Fibroblast of villous mesenchyme (primary cell): ENCODE measurements at regions not wholly inside any gene's neighbourhood (a gene's known extent, or its start where the extent isn't known, plus 50 kb on each side); places are given as distances from the start of the nearest gene placed in this dataset.
"Not testable (repeated sequence)": the region's sequence is repeated elsewhere in the genome, so short reads cannot be mapped to it uniquely, and the experiment has no call there.

Experiments used
- DNase-seq: peaks from one replicate; pipeline ENCODE4 v3.0.0-alpha.2; 2010; ENCODE audit warnings: low read depth
- H3K4me3 ChIP-seq: 2 replicates; pipeline ENCODE4 v1.5.1; 2011; ENCODE audit warnings: low read depth, mild to moderate bottlenecking, low read length
- TF ChIP-seq, protein P1 (sequence below): IDR thresholded peaks from 2 replicates; pipeline ENCODE4 v1.5.1; 2012; ENCODE audit warnings: low read depth, mild to moderate bottlenecking, low read length; ENCODE audit not compliant: insufficient read depth

DNA sequence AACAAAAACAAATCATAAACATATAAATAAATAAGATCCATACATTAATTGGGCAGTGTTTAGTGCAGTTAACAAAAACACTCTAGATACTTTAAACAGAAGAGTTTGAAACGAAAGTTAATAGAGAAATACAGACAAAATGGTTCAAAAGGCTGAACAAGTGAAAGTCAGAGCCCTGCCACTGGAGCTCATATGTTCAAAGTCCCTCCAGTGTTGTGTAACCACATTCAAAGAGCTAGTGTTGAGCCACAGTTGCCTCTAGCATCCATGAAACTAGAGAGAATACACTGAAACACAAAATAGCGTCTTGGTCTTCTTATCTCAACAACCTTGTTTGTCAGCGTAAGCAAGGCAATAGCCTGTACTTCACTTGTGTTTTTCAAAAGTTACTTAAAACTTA is 1309.8 kb upstream of the NRXN1 start:
- no peak for DNase-seq
- TF ChIP-seq, protein P1, sequence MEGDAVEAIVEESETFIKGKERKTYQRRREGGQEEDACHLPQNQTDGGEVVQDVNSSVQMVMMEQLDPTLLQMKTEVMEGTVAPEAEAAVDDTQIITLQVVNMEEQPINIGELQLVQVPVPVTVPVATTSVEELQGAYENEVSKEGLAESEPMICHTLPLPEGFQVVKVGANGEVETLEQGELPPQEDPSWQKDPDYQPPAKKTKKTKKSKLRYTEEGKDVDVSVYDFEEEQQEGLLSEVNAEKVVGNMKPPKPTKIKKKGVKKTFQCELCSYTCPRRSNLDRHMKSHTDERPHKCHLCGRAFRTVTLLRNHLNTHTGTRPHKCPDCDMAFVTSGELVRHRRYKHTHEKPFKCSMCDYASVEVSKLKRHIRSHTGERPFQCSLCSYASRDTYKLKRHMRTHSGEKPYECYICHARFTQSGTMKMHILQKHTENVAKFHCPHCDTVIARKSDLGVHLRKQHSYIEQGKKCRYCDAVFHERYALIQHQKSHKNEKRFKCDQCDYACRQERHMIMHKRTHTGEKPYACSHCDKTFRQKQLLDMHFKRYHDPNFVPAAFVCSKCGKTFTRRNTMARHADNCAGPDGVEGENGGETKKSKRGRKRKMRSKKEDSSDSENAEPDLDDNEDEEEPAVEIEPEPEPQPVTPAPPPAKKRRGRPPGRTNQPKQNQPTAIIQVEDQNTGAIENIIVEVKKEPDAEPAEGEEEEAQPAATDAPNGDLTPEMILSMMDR, result no peak

DNA sequence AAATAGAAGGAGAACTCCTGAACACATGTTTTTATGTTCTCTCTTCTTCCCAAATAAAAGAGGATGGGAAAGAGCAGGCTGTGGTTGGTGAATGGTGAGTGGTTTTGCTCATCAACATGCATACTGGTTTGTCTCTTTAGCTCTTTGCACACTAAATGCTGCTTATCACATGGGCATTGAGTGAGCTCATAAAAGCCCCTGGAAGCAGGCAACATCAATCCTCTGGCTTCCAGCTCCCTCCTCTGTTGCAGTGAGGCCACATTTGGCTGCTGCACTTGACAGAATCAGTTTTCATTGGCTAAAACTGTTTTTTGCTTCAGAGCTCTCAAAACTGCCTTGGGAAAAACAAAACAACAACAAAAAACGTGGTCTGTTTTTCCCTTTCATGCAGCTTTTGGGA is 1308.2 kb upstream of the NRXN1 start:
- no peak for DNase-seq
- TF ChIP-seq, protein P1, result no peak
- H3K4me3 ChIP-seq, result no peak overlapping the region

More for the DNA sequence above, 1309.8 kb upstream of the NRXN1 start:
- no peak overlapping the region for H3K4me3 ChIP-seq

DNA sequence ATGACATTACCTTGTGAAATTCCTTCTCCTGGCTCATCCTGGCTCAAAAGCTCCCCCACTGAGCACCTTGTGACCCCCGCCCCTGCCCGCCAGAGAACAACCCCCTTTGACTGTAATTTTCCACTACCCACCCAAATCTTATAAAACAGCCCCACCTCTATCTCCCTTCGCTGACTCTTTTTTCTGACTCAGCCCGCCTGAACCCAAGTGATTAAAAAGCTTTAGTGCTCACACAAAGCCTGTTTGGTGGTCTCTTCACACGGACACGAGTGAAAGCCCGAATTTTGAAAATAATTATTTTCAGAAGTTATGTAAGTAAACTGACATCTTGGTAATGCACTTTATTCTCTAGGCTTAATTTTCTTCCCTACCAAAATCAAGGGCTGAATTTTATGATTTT is 1305.9 kb upstream of the NRXN1 start:
- not testable (repeated sequence) for DNase-seq, H3K4me3 ChIP-seq

DNA sequence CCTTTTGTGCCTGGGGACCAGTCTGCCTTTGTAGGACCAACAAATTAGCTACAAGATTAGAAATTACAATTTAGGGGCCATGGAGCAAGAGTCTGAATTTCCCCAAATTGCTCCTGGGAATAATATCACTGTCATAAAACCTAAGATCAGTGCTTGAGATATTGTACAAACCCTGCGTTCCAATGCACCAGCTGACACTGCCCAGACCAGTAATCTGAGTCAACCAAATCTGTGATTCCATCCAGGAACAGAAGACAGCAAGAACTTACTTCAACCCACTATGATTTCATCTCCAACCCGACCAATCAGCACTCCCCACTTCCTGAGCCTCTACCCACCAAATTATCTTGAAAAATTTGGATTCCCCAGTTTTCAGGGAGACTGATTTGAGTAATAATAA is 1305.0 kb upstream of the NRXN1 start:
- TF ChIP-seq, protein P1, result no peak
- DNase-seq, result no peak
- no peak overlapping the region for H3K4me3 ChIP-seq

DNA sequence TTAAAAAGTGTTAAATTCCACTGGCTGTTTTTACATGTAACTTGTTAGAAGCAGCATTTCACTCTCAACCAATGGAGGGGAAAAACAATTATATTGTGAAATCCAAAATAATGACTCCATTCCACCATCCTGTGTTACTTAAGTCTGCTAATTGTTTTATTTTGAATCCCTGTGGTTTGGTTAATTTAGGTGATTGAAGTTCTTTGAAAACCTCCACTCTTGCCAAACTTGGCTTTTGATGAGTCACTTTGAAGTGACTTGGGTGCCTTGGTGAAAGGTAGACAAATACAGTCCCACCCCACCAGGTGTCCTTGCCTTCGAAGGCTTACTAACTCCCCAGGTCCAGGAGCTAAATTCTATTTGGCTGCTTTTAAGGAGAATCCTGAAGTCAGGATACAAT is 1303.8 kb upstream of the NRXN1 start:
- TF ChIP-seq, protein P1, result no peak
- no peak overlapping the region for H3K4me3 ChIP-seq
- DNase-seq, result peak; percentile 4

DNA sequence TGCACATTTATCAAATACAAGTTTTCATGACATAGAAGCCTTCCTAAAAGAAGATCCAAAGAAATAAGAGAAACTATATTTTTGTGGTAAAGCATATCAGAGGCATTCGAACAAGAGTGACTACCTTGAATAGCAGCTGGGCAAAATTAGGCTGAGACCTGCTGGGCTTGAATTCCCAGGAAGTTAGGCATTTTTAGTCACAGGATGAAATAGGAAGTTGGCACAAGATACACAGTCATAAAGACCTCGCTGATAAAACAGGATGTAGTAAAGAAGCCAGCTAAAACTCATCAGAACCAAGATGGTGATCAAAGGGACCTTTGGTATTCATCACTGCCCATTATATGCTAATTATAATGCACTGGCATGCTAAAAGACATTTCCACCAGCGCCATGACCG is 1302.3 kb upstream of the NRXN1 start:
- no peak overlapping the region for H3K4me3 ChIP-seq
- no peak for DNase-seq
- TF ChIP-seq, protein P1, result no peak

DNA sequence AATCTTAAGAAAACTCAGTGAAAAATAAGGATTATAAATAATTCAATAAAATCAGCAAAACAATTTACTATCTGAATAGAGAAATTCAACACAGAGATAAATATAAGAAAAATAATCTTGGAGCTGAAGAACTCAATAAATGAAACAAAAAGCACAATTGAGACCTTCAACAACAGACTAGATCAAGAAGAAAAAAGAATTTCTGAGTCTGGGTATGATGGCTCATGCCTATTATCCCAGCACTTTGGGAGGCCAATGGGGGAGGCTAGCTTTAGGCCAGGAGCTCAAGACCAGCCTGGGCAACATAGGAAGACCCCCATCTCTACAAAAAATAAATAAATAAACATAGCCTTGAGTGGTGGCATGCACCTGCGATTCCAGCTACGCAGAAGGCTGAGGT is 1295.7 kb upstream of the NRXN1 start:
- DNase-seq, result no peak
- H3K4me3 ChIP-seq, result no peak overlapping the region
- TF ChIP-seq, protein P1, result no peak
